SU-DHL-6 (cell line): ENCODE measurements at regions not wholly inside any gene's neighbourhood (a gene's known extent, or its start where the extent isn't known, plus 50 kb on each side); places are given as distances from the start of the nearest gene placed in this dataset.

Experiments
- H2AFZ ChIP-seq: fragments of 200-600 bp; sonication (generic); 2 replicates; pipeline ENCODE4 v1.6.1; 2014; ENCODE audit warnings: low read depth, mild to moderate bottlenecking, moderate library complexity, mixed read lengths, antibody characterized with exemption, low read length; ENCODE audit not compliant: severe bottlenecking
- H3F3A ChIP-seq: fragments of 200-600 bp; shearing (Covaris generic); 2 replicates; pipeline ENCODE4 v1.6.0; 2016; ENCODE audit warnings: antibody characterized with exemption, mild to moderate bottlenecking; ENCODE audit not compliant: insufficient read depth
- H3K27ac ChIP-seq: fragments of 200-600 bp; sonication (generic); 2 replicates; pipeline ENCODE4 v1.5.1; 2016; ENCODE audit warnings: low read depth, mild to moderate bottlenecking, low read length, moderate library complexity, mixed read lengths
- H3K27me3 ChIP-seq: fragments of 200-600 bp; sonication (generic), shearing (Covaris generic); 2 replicates; pipeline ENCODE4 v1.6.0; 2014; ENCODE audit warnings: mild to moderate bottlenecking, low read length
- H3K36me3 ChIP-seq: fragments of 200-600 bp; sonication (generic); 2 replicates; pipeline ENCODE4 v1.6.1; 2014; ENCODE audit warnings: mild to moderate bottlenecking, low read length, mixed read lengths
- H3K4me2 ChIP-seq: fragments of 300-600, 200-600 bp; shearing (Covaris generic), sonication (generic); 2 replicates; pipeline ENCODE4 v1.6.0; 2014; ENCODE audit warnings: low read length, low read depth, mild to moderate bottlenecking; ENCODE audit not compliant: poor library complexity, severe bottlenecking
- H3K4me3 ChIP-seq: fragments of 200-600 bp; sonication (generic); 2 replicates; pipeline ENCODE4 v1.5.1; 2014; ENCODE audit warnings: antibody characterized with exemption, low read length, mild to moderate bottlenecking, mixed read lengths; ENCODE audit not compliant: insufficient read depth, poor library complexity, severe bottlenecking
- H3K79me2 ChIP-seq: fragments of 200-600 bp; sonication (generic); 2 replicates; pipeline ENCODE4 v1.6.1; 2014; ENCODE audit warnings: mild to moderate bottlenecking, low read length, moderate library complexity; ENCODE audit not compliant: insufficient read depth
- H3K9ac ChIP-seq: fragments of 200-600 bp; sonication (generic); 2 replicates; pipeline ENCODE4 v1.7.0; 2014; ENCODE audit warnings: mild to moderate bottlenecking, low read length
- H3K9me2 ChIP-seq: fragments of 200-600 bp; sonication (generic); replicated peaks from 2 replicates; pipeline ENCODE4 v1.6.1; 2014; ENCODE audit warnings: low read length; ENCODE audit not compliant: insufficient read depth
- H3K9me3 ChIP-seq: fragments of 200-600 bp; sonication (generic); 2 replicates; pipeline ENCODE4 v1.6.1; 2014; ENCODE audit warnings: low read length, mixed read lengths; ENCODE audit not compliant: insufficient read depth
- H4K20me1 ChIP-seq: fragments of 200-600 bp; sonication (generic); 2 replicates; pipeline ENCODE4 v1.6.1; 2014; ENCODE audit warnings: low read depth, mild to moderate bottlenecking, antibody characterized with exemption, low read length, moderate library complexity, mixed read lengths
- CTCF ChIP-seq: fragments of 200-600 bp; sonication (generic); IDR thresholded peaks from one replicate; pipeline ENCODE4 v1.5.1; 2017; ENCODE audit warnings: antibody characterized with exemption, mild to moderate bottlenecking, low read length, moderate library complexity; ENCODE audit not compliant: insufficient read depth, poor library complexity, severe bottlenecking
- EZH2phosphoT487 ChIP-seq: fragments of 200-600 bp; sonication (generic), shearing (Covaris generic); conservative IDR thresholded peaks from 2 replicates; pipeline ENCODE4 v1.6.1; 2018; ENCODE audit warnings: mild to moderate bottlenecking, antibody characterized with exemption, low read length, moderate library complexity, mixed read lengths

DNA sequence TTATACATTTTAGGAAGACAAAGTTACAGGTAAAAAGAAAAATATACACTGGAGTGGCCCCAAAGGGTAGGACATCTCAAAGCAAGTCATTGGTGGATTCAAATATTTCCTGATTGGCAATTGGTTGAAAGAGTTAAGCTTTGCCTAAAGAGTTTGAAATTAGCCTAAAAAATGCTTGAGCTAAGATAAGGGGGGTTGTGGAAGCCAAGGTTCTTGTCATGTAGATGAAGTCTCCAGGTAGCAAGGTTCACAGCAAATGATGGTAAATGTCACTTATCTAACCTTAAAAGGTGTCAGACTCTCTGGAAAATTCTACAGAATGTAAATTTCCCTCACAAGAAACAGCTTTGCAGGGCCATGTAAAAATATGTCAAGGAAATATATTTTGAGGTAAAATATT lies 596.7 kb downstream of the FAT4 start:
- no peak overlapping the region for H3K27ac ChIP-seq
- no peaks in the 10 kb centered on the region for H3K27me3 ChIP-seq
- H3K4me2 ChIP-seq: no peak overlapping the region
- no peaks in the 10 kb centered on the region for H3K9me2 ChIP-seq
- H3K79me2 ChIP-seq: no peaks in the 10 kb centered on the region
- no peaks in the 10 kb centered on the region for H3K9me3 ChIP-seq
- no peaks in the 10 kb centered on the region for H3F3A ChIP-seq
- no peaks in the 10 kb centered on the region for H3K36me3 ChIP-seq
- no peak overlapping the region for H3K4me3 ChIP-seq
- no peaks in the 10 kb centered on the region for H4K20me1 ChIP-seq
- TF ChIP-seq EZH2phosphoT487 (no peak), CTCF (no peak)
- no peak overlapping the region for H3K9ac ChIP-seq
- no peak overlapping the region for H2AFZ ChIP-seq

GRCh38 chr4:125917559-125917958 lies 602.8 kb downstream of the FAT4 start:
- no peak for TF ChIP-seq EZH2phosphoT487
- TF ChIP-seq CTCF: no peak
- H3K27me3 ChIP-seq: no peaks in the 10 kb centered on the region
- H3K9me3 ChIP-seq: no peaks in the 10 kb centered on the region
- H3K9me2 ChIP-seq: no peaks in the 10 kb centered on the region
- no peak overlapping the region for H3K4me2 ChIP-seq
- H2AFZ ChIP-seq: no peak overlapping the region
- H3F3A ChIP-seq: no peaks in the 10 kb centered on the region
- no peak overlapping the region for H3K27ac ChIP-seq
- no peaks in the 10 kb centered on the region for H3K79me2 ChIP-seq
- H3K36me3 ChIP-seq: no peaks in the 10 kb centered on the region
- no peaks in the 10 kb centered on the region for H4K20me1 ChIP-seq
- no peak overlapping the region for H3K4me3 ChIP-seq
- no peak overlapping the region for H3K9ac ChIP-seq

- Histone ChIP-seq H3K79me2 (no peaks in the 10 kb centered on the region), H3K9ac (no peak overlapping the region), H3F3A (no peaks in the 10 kb centered on the region), H4K20me1 (no peaks in the 10 kb centered on the region), H3K36me3 (no peaks in the 10 kb centered on the region), H3K27ac (no peak overlapping the region), H2AFZ (no peak overlapping the region), H3K4me3 (no peak overlapping the region), H3K4me2 (no peak overlapping the region), H3K9me3 (no peaks in the 10 kb centered on the region), H3K9me2 (no peaks in the 10 kb centered on the region), H3K27me3 (no peaks in the 10 kb centered on the region)
- TF ChIP-seq EZH2phosphoT487: no peak
- TF ChIP-seq CTCF: no peak
Measured at GRCh38 chr4:125928652-125929051, 613.9 kb downstream of the FAT4 start.

- H3K79me2 ChIP-seq: no peaks in the 10 kb centered on the region
- H3F3A ChIP-seq: no peaks in the 10 kb centered on the region
- H3K4me2 ChIP-seq: no peak overlapping the region
Measured at GRCh38 chr4:125938541-125938940, 623.8 kb downstream of the FAT4 start.

More at GRCh38 chr4:125938541-125938940, 623.8 kb downstream of the FAT4 start:
- H3K27ac ChIP-seq: no peak overlapping the region
- H2AFZ ChIP-seq: no peak overlapping the region
- no peaks in the 10 kb centered on the region for H3K36me3 ChIP-seq
- no peak overlapping the region for H3K4me3 ChIP-seq
- H4K20me1 ChIP-seq: no peaks in the 10 kb centered on the region
- TF ChIP-seq CTCF (no peak), EZH2phosphoT487 (no peak)
- no peak overlapping the region for H3K9ac ChIP-seq
- no peaks in the 10 kb centered on the region for H3K9me2 ChIP-seq
- no peaks in the 10 kb centered on the region for H3K9me3 ChIP-seq
- H3K27me3 ChIP-seq: no peaks in the 10 kb centered on the region
